HG02571 (cell line): ENCODE measurements at regions not wholly inside any gene's neighbourhood (a gene's known extent, or its start where the extent isn't known, plus 50 kb on each side); places are given as distances from the start of the nearest gene placed in this dataset.

Experiments used
- ATAC-seq: cut with Tn5 transposase; IDR thresholded peaks from one replicate; pipeline ENCODE4 v1.9.1; 2021; ENCODE audit warnings: mild to moderate bottlenecking, moderate library complexity; ENCODE audit not compliant: unreplicated experiment

DNA sequence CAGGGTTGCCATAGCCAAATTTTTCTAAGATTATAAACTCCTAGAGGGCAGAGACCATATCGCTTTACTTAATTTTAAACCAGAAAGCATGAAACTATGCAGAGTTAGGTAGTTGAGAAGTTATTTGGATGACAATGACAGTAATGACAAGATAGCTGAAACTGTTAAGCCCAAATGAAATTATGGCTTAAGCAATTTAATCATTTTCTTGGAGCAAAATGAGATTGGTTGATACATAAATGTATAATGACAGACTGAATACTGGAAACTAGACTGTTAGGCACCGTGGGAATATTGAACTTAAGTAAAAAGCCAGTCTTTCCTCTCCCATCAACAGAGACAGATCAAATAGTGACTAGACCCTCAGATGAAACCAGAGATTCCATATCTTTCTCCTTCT, 670.3 kb upstream of the NRSN1 start:
- no peak for ATAC-seq

DNA sequence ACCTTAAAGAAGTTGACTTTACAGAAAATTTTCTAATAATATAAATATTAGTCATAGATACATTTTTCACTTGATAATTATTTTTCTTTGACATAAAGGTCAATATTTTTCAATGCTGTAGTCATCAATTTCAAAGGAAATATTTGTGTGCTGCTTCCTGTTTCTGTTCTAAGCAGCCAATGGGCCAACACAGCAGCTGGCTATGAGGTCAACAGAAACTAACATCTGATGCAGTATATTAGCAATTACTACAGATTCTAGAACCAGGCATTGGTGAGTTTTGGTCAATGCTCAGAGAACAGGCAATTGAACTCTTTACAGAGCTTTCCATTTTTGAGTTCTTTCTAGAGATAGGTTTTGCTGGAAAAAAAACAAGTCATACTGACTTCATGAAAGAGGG, 669.6 kb upstream of the NRSN1 start:
- no peak for ATAC-seq

- no peak for ATAC-seq
These were observed 668.7 kb upstream of the NRSN1 start for GRCh38 chr6:23457321-23457720.

GRCh38 chr6:23465912-23466311, 660.1 kb upstream of the NRSN1 start:
- no peak for ATAC-seq

DNA sequence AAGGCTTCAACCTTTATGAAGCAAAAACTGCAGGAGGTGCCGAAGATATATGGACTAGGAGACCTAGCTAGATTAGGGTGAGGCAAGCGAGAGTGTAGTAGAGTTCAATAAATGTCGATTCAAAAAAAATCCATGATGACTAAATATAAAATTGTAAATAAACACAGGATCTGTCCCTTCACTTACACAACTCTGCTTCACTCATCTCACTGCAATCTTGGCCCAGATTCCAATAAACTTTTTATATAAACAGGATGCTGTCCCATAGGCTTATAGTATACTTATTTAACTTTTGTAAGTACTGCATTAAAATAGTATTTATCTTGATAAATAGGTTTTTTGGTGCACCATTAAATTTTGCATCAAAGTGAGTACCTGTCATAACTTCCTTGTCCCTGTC, 648.4 kb upstream of the NRSN1 start:
- ATAC-seq = no peak

- no peak for ATAC-seq
These were observed 647.7 kb upstream of the NRSN1 start for GRCh38 chr6:23478312-23478711.

DNA sequence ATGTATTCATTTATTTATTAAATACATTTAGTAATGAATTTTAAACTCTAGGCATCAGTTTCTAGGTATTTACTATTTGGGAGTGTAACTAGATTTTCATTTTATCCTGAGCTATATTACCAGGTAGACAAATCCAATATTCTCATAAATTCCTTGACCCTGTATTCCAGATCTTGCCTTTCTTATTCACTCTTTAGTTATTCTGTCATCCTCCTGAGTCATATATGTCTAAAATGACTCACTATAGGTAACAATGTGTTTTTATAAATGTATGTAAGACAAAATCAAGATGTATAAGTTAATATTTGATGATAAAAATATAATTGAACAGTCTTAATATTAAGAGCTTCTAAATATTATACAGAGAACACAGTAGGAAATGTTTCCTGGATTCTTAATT, 642.1 kb upstream of the NRSN1 start:
- ATAC-seq = no peak

GRCh38 chr6:23494367-23494766, 631.6 kb upstream of the NRSN1 start:
- ATAC-seq = no peak

DNA sequence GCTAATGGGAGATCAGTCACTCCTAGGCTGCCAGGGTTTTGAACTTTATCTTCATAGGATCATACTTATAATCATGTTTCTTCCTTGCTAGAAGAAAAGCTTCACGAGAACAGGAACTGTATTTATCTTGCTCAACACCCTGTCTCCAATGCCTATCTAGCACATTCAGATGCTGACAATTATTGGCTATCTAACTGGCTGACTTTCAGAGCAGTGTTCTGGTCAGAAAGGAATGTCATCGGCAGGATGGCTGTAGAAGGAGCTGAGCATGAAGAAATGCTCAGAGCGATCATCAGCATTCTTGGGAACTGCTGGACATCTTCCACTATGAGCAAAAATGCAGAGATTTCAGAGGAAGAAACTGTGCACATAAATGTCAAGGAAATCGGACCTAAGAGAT, 628.0 kb upstream of the NRSN1 start:
- ATAC-seq = no peak

DNA sequence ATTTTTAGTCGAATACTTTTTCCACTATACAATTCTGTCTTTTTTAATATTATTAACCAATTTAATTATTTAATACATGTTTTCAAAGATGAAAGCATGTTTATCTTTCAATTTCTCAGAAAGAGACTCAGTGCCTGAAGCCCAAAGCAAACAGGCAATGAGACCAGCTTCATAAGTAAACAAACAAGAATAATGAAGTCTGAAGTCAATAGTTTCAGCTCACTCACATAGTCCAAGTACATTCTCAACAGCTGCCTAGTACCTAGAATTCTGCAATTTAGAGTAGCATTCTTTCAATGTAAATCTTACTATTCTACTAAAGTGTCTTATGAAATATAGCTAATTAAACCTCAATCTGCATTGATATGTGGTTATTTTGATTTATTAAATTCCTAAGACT, 626.5 kb upstream of the NRSN1 start:
- no peak for ATAC-seq

DNA sequence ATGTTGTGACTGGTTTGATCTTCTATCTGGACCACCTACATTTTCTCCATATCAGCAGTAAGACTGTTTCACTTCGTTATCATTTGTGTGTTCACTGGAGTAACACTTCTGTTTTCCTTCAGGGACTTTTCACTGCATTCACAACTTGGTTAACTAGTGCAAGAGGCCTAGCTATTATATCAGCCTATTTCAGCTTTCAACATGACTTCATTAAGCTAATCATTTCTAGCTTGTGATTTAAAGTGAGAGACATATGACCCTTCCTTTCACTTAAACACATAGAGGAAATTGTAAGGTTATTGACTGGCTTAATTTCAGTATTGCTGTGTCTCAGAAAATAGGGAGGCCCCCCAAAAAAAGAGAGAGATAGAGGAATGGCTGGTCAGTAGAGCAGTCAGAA, 622.8 kb upstream of the NRSN1 start:
- ATAC-seq = no peak

- no peak for ATAC-seq
These were observed 621.0 kb upstream of the NRSN1 start for GRCh38 chr6:23505026-23505425.

- ATAC-seq = no peak
These were observed 615.1 kb upstream of the NRSN1 start for GRCh38 chr6:23510778-23511510.

DNA sequence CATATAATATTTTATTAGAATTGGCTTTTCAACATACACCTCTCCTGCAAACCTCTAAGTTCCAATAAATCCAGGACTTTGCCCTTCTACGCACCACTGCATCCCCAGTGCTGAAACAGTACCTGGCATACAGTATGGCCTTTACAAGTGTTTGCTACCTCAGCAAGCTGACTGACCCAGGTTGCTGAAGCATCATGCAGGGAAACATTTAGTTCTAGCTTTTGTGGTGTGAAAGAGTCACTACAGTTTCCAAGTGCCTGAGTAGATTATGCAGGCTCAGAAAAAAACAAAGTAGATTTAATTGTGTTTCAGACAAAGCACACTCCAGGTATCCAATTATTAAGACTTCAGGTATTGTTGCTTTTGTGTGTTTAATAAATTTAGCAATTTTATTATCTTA, 614.2 kb upstream of the NRSN1 start:
- no peak for ATAC-seq

DNA sequence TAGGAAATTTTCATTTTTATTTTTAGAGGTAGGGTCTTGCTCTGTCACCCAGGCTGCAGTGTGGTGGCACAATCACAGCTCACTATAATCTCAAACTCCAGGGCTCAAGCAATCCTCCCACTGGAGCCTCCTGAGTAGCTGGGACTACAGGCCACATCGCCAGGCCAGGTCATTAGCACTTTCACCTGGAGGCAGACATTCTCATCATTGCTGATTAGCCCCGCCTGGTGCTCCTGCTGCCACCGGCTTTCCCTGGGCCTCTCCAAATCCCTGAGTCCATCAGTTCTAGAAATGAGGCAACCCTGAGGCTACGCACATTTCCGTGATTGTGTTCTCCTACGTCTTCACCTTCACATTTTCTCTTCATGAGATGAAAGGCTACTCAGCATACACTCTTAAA, 607.7 kb upstream of the NRSN1 start:
- ATAC-seq = no peak

GRCh38 chr6:23522792-23523547, 603.0 kb upstream of the NRSN1 start:
- ATAC-seq = no peak

GRCh38 chr6:23523771-23524170, 602.2 kb upstream of the NRSN1 start:
- no peak for ATAC-seq

DNA sequence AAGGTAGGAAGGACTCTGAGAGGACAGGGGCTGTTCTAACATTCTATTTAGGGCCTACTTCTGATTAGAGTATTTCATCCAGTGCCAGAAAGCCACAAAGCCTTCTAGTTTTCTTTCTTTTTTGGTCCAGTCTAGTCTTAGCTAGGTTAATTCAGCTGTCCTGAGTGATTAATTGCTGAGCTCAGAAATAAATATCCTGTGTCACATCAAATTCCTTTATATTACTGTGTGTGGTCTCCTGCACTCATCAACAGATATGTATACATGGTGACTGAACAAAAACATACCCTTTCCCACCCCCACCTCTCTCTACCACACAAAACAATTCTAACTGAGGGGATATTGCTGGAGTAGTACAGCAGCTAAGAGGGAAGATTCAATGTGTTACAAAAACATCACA, 601.5 kb upstream of the NRSN1 start:
- no peak for ATAC-seq

DNA sequence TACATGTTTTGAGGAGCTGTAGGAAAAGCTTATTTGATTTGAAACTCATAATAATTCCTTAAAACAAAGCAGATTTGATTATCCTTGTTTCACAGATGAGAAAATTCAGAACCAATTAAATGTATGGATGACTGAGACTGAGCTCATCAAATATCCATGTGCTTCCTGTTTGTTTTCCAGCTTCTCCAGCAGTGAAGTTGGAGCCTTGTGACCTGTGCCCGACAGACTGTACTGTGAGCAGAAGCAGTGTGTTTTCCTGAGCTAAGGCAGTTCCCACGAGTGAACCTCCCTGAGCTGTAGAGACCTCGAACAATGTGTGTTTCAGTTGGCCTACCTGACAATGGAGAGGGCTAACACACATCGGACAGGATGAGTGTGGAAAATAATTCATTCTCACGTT, 599.5 kb upstream of the NRSN1 start:
- no peak for ATAC-seq

DNA sequence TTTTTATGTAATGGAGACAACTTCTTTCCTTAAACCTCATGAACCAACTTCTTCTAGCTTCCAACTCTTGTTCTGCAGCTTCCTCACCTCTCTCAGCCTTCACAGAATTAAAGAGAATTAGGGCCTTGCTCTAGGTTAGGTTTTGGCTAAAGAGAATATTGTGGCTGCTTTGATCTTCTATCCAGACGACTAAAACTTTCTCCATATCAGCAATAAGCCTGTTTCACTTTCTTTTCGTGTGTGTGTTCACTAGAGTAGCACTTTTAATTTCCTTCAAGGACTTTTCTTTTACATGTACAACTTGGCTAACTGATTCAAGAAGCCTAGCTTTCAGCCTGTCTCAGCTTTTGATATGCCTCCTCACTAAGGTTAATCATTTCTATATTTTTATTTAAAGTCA, 596.1 kb upstream of the NRSN1 start:
- no peak for ATAC-seq

DNA sequence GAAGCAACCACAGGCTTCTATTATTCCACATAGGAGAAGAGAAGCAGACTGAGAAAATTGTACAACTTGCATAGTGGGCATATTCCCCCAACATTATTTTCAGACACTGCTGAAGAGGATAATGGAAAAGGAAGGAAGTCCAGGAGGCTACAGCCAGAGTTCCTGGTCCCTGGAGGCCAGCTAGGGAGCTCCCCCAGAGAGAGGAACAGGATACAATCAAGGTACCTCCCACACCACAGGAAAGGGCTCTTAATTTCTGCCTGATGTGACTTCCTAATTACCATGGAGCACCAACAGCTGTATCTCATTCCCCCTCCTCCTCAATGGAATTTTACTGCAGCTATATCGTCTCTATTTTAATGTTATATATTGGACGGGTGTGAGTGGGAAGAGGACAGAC, 594.3 kb upstream of the NRSN1 start:
- ATAC-seq = no peak

DNA sequence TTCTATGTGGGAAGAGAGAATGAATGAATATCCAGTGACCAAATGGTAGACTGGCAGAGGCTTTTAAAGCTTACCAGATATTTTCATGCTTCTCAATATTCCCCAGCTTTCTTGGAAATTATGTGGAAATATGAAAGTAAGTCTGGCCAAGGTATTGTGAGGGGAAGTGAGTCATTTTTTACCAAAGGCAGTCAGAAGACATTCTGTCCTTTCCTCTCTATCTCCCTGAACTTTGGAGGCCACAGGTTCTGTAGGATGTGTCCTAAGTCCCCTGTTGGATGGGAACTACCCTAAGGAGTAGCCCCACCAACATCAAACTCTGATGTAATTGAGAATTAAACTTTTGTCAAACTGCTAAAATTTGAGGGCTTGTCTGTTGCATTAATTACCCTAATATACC, 593.8 kb upstream of the NRSN1 start:
- ATAC-seq = no peak

- ATAC-seq = no peak
These were observed 592.7 kb upstream of the NRSN1 start for GRCh38 chr6:23533311-23533710.
